ENCODE measurements at regions not wholly inside any gene's neighbourhood (a gene's known extent, or its start where the extent isn't known, plus 50 kb on each side); places are given as distances from the start of the nearest gene placed in this dataset.
"Not testable (repeated sequence)": the region's sequence is repeated elsewhere in the genome, so short reads cannot be mapped to it uniquely, and the experiment has no call there.

- H4K20me1 ChIP-seq (ENCODE audit: insufficient read depth, poor library complexity, severe bottlenecking) = no peaks in the 10 kb centered on the region
- no peaks in the 10 kb centered on the region for H3K9me3 ChIP-seq (ENCODE audit: low read depth)
- no peak for TF ChIP-seq EZH2 (IDR thresholded peaks at IDR 0.05; ENCODE audit: borderline replicate concordance)
- H3K9me2 ChIP-seq (replicated peaks; ENCODE audit: insufficient read depth) = no peaks in the 10 kb centered on the region
- no peaks in the 10 kb centered on the region for H3K36me3 ChIP-seq (replicated peaks; ENCODE audit: insufficient read depth, low read depth)
- no peak overlapping the region for H3K27ac ChIP-seq
- H3K4me2 ChIP-seq = no peak overlapping the region
- H3K4me3 ChIP-seq = no peak overlapping the region
- H3K4me1 ChIP-seq (ENCODE audit: insufficient read depth) = no peaks in the 10 kb centered on the region
- H2AFZ ChIP-seq = no peak overlapping the region
- H3K79me2 ChIP-seq = no peaks in the 10 kb centered on the region
- no peaks in the 10 kb centered on the region for H3K27me3 ChIP-seq
- DNase-seq (ENCODE audit: low spot score) = no peak
- 92% methylated on average over 3 of the region's 3 CpGs for WGBS (ENCODE audit: low lambda C conversion rate, missing lambda C conversion rate)
Measured at GRCh38 chr5:12947379-12947778, 997.1 kb downstream of the DNAH5 start.

- H3K4me3 ChIP-seq; H3K27me3 ChIP-seq; H2AFZ ChIP-seq; DNase-seq (ENCODE audit: low spot score); H3K4me2 ChIP-seq; H3K27ac ChIP-seq; H3K79me2 ChIP-seq; H3K4me1 ChIP-seq (ENCODE audit: insufficient read depth); H4K20me1 ChIP-seq (ENCODE audit: insufficient read depth, poor library complexity, severe bottlenecking); H3K9me2 ChIP-seq (replicated peaks; ENCODE audit: insufficient read depth); H3K9me3 ChIP-seq (ENCODE audit: low read depth); H3K36me3 ChIP-seq (replicated peaks; ENCODE audit: insufficient read depth, low read depth): not testable (repeated sequence)
- 62% methylated on average over 1 of the region's 1 CpG for WGBS (ENCODE audit: low lambda C conversion rate, missing lambda C conversion rate)
Measured at GRCh38 chr5:12945477-12945876, 999.0 kb downstream of the DNAH5 start.

GRCh38 chr5:12936221-12936620 lies 1008.3 kb downstream of the DNAH5 start:
- Histone ChIP-seq H3K36me3 (replicated peaks; ENCODE audit: insufficient read depth, low read depth) (no peaks in the 10 kb centered on the region), H3K4me3 (no peak overlapping the region), H3K9me3 (ENCODE audit: low read depth) (no peaks in the 10 kb centered on the region), H3K79me2 (no peaks in the 10 kb centered on the region), H3K9me2 (replicated peaks; ENCODE audit: insufficient read depth) (no peaks in the 10 kb centered on the region), H3K27me3 (no peaks in the 10 kb centered on the region), H3K4me1 (ENCODE audit: insufficient read depth) (no peaks in the 10 kb centered on the region), H3K4me2 (no peak overlapping the region), H2AFZ (no peak overlapping the region), H4K20me1 (ENCODE audit: insufficient read depth, poor library complexity, severe bottlenecking) (no peaks in the 10 kb centered on the region), H3K27ac (no peak overlapping the region)
- WGBS (ENCODE audit: low lambda C conversion rate, missing lambda C conversion rate) = 95% methylated on average over 5 of the region's 5 CpGs
- no peak for TF ChIP-seq EZH2phosphoT487 (IDR thresholded peaks at IDR 0.05; ENCODE audit: low read depth, severe bottlenecking, unreplicated experiment)
- TF ChIP-seq CTCF (IDR thresholded peaks at IDR 0.05; ENCODE audit: poor library complexity) = no peak
- no peak for TF ChIP-seq EZH2 (IDR thresholded peaks at IDR 0.05; ENCODE audit: borderline replicate concordance)
- no peak for DNase-seq (ENCODE audit: low spot score)

- H3K4me2 ChIP-seq = no peak overlapping the region
- H3K27me3 ChIP-seq = no peaks in the 10 kb centered on the region
- H3K4me1 ChIP-seq (ENCODE audit: insufficient read depth) = no peaks in the 10 kb centered on the region
- H2AFZ ChIP-seq = no peak overlapping the region
- H3K9me2 ChIP-seq (replicated peaks; ENCODE audit: insufficient read depth) = no peaks in the 10 kb centered on the region
- H3K79me2 ChIP-seq = no peaks in the 10 kb centered on the region
- H3K9me3 ChIP-seq (ENCODE audit: low read depth) = no peaks in the 10 kb centered on the region
- H3K36me3 ChIP-seq (replicated peaks; ENCODE audit: insufficient read depth, low read depth) = no peaks in the 10 kb centered on the region
- DNase-seq (ENCODE audit: low spot score) = peak; percentile 10
- WGBS (ENCODE audit: low lambda C conversion rate, missing lambda C conversion rate) = 88% methylated on average over 1 of the region's 1 CpG
- TF ChIP-seq EZH2 (IDR thresholded peaks at IDR 0.05; ENCODE audit: borderline replicate concordance) (no peak), EZH2phosphoT487 (IDR thresholded peaks at IDR 0.05; ENCODE audit: low read depth, severe bottlenecking, unreplicated experiment) (no peak), CTCF (IDR thresholded peaks at IDR 0.05; ENCODE audit: poor library complexity) (no peak)
- H3K4me3 ChIP-seq = no peak overlapping the region
- no peaks in the 10 kb centered on the region for H4K20me1 ChIP-seq (ENCODE audit: insufficient read depth, poor library complexity, severe bottlenecking)
- H3K27ac ChIP-seq = no peak overlapping the region
Measured at GRCh38 chr5:12934722-12935121, 1009.8 kb downstream of the DNAH5 start.

GRCh38 chr5:12920527-12920926 lies 1016.3 kb upstream of the CTNND2 start:
- Histone ChIP-seq H4K20me1 (ENCODE audit: insufficient read depth, poor library complexity, severe bottlenecking) (no peaks in the 10 kb centered on the region), H3K9me2 (replicated peaks; ENCODE audit: insufficient read depth) (no peaks in the 10 kb centered on the region), H3K9me3 (ENCODE audit: low read depth) (no peaks in the 10 kb centered on the region), H3K36me3 (replicated peaks; ENCODE audit: insufficient read depth, low read depth) (no peaks in the 10 kb centered on the region), H3K4me2 (no peak overlapping the region), H3K79me2 (no peaks in the 10 kb centered on the region), H3K4me1 (ENCODE audit: insufficient read depth) (no peaks in the 10 kb centered on the region), H2AFZ (no peak overlapping the region), H3K27me3 (no peaks in the 10 kb centered on the region), H3K4me3 (no peak overlapping the region), H3K27ac (no peak overlapping the region)
- no peak for DNase-seq (ENCODE audit: low spot score)
- WGBS (ENCODE audit: low lambda C conversion rate, missing lambda C conversion rate) = 78% methylated on average over 2 of the region's 2 CpGs
- TF ChIP-seq EZH2 (IDR thresholded peaks at IDR 0.05; ENCODE audit: borderline replicate concordance) (no peak), EZH2phosphoT487 (IDR thresholded peaks at IDR 0.05; ENCODE audit: low read depth, severe bottlenecking, unreplicated experiment) (no peak), CTCF (IDR thresholded peaks at IDR 0.05; ENCODE audit: poor library complexity) (no peak)

Data from hepatocyte (in vitro differentiated cells).